Naive B cell (primary cell): ENCODE measurements at regions not wholly inside any gene's neighbourhood (a gene's known extent, or its start where the extent isn't known, plus 50 kb on each side); places are given as distances from the start of the nearest gene placed in this dataset.
"Not testable (repeated sequence)": the region's sequence is repeated elsewhere in the genome, so short reads cannot be mapped to it uniquely, and the experiment has no call there.

ENCODE experiments used
- ATAC-seq, 2 donors: fragments of 150-1000 bp; cut with Tn5 transposase; 2 replicates each; pipeline ENCODE4 v1.10.0; 2021; ENCODE audit warnings: low read depth in 2 of 2, mild to moderate bottlenecking in 2 of 2, moderate library complexity in 2 of 2
- DNase-seq: peaks from one replicate; pipeline ENCODE4 v3.0.0; 2022
- H3K27ac Mint-ChIP-seq, 6 donors: one replicate each; pipeline ENCODE4 v1.8.0; 2020 to 2022; ENCODE audit warnings: mild to moderate bottlenecking in 6 of 6, mixed read lengths in 6 of 6, moderate library complexity in 5 of 6, inconsistent platforms in 2 of 6
- H3K27me3 Mint-ChIP-seq, 3 donors: one replicate each; pipeline ENCODE4 v1.8.0; 2021 to 2022; ENCODE audit warnings: mixed read lengths in 3 of 3, mild to moderate bottlenecking in 1 of 3
- H3K36me3 Mint-ChIP-seq, 2 donors: one replicate each; pipeline ENCODE4 v1.8.0; 2020 to 2022; ENCODE audit warnings: mixed read lengths in 2 of 2, inconsistent platforms in 1 of 2, mild to moderate bottlenecking in 1 of 2
- H3K4me1 Mint-ChIP-seq, 3 donors: one replicate each; pipeline ENCODE4 v1.8.0; 2020 to 2022; ENCODE audit warnings: mixed read lengths in 3 of 3, inconsistent platforms in 1 of 3, mild to moderate bottlenecking in 1 of 3, moderate library complexity in 1 of 3
- H3K4me3 Mint-ChIP-seq, 8 donors: one replicate each; pipeline ENCODE4 v1.8.0; 2020 to 2022; ENCODE audit warnings: mild to moderate bottlenecking in 8 of 8, mixed read lengths in 8 of 8, moderate library complexity in 8 of 8, inconsistent platforms in 2 of 8
- H3K9me3 Mint-ChIP-seq, 7 donors: one replicate each; pipeline ENCODE4 v1.8.0; 2020 to 2022; ENCODE audit warnings: mixed read lengths in 7 of 7, mild to moderate bottlenecking in 5 of 7, inconsistent platforms in 2 of 7, moderate library complexity in 1 of 7

- not testable (repeated sequence) for DNase-seq, H3K36me3 Mint-ChIP-seq, H3K27me3 Mint-ChIP-seq, H3K4me1 Mint-ChIP-seq, H3K27ac Mint-ChIP-seq, ATAC-seq, H3K4me3 Mint-ChIP-seq
- peaks cover 0 to 12% (median 5%) of the 10 kb centered on the region in 7 donors for H3K9me3 Mint-ChIP-seq
These were observed 56.5 kb upstream of the PCLO start for GRCh38 chr7:83219231-83219630.

GRCh38 chr7:83212883-83213282 is 50.2 kb upstream of the PCLO start:
- H3K36me3 Mint-ChIP-seq = no peaks in the 10 kb centered on the region
- H3K4me3 Mint-ChIP-seq = no peak overlapping the region
- DNase-seq (no peak), ATAC-seq (no peak)
- H3K27me3 Mint-ChIP-seq = no peaks in the 10 kb centered on the region
- H3K9me3 Mint-ChIP-seq = peaks cover 0 to 3% (median 0%) of the 10 kb centered on the region in 7 donors
- H3K4me1 Mint-ChIP-seq = no peaks in the 10 kb centered on the region
- no peak overlapping the region for H3K27ac Mint-ChIP-seq
